Activated CD4-positive, alpha-beta T cell treated with anti-CD3 and anti-CD28 coated beads, Interleukin-2, Interleukin-4, amounts not matched to agents 100 ng/mL and 50 ng/mL, durations not matched to agents 16 hours and 8 hours (primary cell): ENCODE measurements at regions not wholly inside any gene's neighbourhood (a gene's known extent, or its start where the extent isn't known, plus 50 kb on each side); places are given as distances from the start of the nearest gene placed in this dataset.
"Not testable (repeated sequence)": the region's sequence is repeated elsewhere in the genome, so short reads cannot be mapped to it uniquely, and the experiment has no call there.

Source experiments
- DNase-seq: peaks from one replicate; pipeline ENCODE4 v3.0.0-alpha.2; 2020; ENCODE audit warnings: low spot score

DNA sequence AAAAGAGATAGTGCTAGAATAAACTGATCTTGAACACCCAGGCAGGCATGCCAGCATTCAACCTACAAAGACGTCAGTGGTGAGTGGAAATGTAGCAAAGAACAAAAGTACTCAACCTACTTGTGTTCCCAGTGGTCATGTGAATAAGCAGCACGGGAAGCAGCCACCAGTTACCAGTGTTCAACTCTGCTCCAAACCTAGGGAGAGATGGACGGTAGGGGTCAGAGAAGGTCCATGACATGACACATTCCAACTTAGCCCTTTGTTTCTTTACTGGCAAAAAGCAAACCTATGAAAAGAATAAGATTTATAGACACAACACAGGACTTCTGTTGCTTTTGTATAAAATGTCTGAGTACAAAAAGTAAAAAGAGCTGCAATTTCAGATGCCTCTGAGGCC, 511.4 kb downstream of the XPNPEP1 start:
- DNase-seq = no peak

- DNase-seq = no peak
Observed at GRCh38 chr10:109405338-109405737, 518.0 kb downstream of the XPNPEP1 start.

GRCh38 chr10:109403551-109403950, 519.8 kb downstream of the XPNPEP1 start:
- DNase-seq = no peak

GRCh38 chr10:109393425-109393824, 529.9 kb downstream of the XPNPEP1 start:
- DNase-seq = no peak

DNA sequence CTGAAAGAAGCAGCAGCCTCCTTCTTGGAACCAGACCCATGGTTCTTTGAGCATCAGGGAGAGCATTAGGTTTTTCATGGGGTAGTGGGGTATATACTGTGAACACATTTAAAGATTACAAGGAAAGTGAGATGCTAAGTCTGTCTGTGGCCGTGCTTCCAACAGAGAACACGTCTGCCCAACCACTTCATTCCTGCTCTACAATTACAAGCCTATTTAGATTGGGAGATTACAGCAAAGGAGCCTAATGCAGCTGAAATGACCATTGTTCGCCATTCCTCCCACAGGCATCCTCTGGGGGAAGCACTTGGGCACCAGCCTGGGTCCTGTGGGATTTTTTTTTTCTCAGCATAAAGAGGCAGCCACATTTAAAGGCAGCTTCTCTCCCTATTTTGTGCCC, 536.4 kb downstream of the XPNPEP1 start:
- no peak for DNase-seq

DNA sequence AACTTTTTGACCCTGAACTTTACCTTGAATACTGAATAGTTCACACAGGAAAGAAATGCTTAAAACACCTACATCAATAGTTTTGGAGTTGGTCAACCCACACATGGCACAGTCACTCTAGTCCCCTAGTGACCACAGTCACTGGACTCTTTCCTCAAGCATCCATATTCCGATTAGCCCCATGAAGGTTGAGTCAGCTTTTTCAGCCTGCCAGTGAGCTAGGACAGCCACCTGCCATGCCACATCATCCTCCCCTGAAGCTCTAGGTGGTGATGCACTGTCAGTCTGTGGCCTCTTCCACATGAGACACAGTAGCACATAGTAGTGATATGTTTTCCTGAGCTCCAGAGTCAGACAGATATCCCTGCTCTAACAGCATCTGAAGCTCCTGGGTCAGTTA, 537.2 kb downstream of the XPNPEP1 start:
- no peak for DNase-seq

DNA sequence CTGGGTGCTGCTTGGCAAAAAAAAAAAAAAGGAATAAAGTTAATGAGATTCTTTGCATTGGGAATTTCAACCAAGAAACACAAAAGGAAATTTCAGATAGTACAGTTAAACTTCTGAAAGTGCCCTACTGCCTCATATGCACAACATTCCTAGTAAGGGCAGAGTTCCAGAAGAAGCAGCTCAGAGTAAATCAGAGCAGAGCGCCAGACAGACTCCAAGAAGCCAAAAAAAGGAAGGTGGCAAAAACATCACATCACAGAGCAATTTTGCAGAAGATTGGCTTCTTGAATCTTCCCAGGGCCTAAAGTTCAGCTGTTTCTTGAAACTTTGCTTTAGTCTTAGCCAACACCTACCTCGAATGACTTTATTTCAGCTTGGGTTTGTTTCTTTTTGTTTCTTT, 544.1 kb downstream of the XPNPEP1 start:
- no peak for DNase-seq

DNA sequence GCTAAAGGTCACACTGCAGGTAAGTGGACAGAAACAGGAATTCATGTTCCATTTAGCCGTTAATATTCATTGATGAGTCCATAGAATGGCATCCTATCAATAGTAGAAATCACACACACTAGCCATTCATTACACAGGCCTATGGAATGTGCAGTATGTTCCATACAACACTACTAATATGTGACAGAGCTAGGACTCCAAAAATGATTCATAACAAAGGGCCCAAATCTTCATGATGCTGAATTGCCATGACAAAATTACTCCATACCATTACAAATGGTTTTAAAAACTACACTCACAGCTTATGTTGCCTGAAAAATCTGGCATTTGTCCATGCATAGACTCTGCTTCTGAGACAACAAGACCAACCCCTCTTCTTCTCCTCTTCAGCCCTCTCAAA, 549.1 kb downstream of the XPNPEP1 start:
- DNase-seq = no peak

DNA sequence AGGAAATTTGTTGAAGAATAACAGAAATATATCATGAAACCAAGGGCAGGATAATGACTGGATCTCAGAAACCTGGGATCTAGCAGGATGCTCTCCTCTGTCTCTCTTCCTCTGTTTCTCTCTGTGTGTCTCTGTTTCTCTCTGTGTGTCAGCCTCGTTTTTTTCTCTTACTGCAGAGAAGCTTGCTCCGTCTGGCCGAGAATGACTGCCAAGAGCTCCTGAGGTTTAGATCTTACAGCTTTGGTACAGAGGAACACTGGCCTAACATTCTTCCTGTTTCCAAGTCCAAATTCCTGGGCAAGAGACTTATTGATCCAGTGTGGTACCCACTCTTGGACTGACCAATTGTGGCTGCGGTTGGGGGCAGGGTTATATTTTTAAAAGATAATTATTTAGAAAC, 564.0 kb downstream of the XPNPEP1 start:
- DNase-seq = no peak

- DNase-seq = no peak
Observed at GRCh38 chr10:109358325-109358724, 565.0 kb downstream of the XPNPEP1 start.

GRCh38 chr10:109348324-109348723, 575.0 kb downstream of the XPNPEP1 start:
- DNase-seq = no peak

DNA sequence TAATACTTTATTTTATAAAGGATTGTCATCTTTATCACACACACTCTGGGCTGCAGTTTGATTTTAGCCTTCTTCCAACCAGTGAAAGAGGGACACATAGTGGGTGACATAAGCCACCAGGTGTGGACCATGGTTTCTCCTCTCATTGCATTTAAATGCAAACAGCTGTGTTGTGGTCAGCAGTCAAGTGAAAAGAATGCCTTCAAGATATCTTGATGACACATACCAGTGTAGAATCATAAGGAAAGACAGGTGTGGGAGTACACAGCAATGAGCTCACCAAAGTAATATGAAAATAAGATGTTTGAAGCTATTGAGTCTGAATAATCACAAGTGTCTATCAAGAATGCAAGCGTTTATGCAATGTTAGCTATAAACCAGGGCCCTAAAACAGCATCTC, 580.0 kb downstream of the XPNPEP1 start:
- no peak for DNase-seq

GRCh38 chr10:109341986-109342385, 581.3 kb downstream of the XPNPEP1 start:
- DNase-seq = no peak

DNA sequence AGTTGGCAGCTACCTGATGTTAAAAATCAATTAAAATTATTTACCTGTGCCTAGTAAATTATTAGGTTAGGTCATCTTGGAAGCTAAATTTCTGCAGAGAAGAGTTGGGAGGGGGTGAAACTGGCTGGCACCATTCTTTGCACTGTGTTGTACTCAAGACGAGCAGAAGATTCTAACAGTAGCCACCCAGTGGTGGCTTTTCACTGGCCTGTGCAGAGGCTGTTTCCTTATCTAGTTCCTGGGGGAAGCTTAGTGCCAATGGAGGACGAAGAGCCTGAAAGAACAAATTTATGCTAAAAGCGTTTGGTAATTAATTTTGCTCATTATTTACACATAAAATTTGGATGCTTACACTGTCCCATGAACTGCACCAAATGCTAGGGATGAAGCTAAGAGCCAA, 595.3 kb downstream of the XPNPEP1 start:
- DNase-seq = no peak

DNA sequence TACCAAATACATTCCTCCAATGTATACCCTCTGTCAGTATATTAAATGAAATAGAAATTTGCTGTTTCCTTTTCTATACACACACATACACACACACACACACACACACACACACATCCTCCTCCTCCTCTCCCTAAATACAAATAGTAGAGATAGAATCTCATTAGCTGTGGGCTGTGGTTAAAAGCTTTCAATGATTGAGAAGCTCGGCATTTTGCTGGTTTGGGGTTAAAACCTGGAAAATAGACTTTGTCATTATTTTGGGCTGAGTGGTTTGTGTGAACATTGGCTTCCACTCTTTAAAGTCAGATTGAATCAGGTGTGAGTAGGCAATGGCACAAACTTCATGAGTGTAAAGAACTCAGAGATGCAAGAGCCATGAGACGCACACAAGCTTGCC, 596.0 kb downstream of the XPNPEP1 start:
- DNase-seq = no peak

GRCh38 chr10:109324721-109325120, 598.6 kb downstream of the XPNPEP1 start:
- DNase-seq = no peak

GRCh38 chr10:109317746-109318366, 605.5 kb downstream of the XPNPEP1 start:
- DNase-seq = no peak

GRCh38 chr10:109314016-109314415, 609.3 kb downstream of the XPNPEP1 start:
- not testable (repeated sequence) for DNase-seq

- not testable (repeated sequence) for DNase-seq
Observed at GRCh38 chr10:109312555-109312954, 610.8 kb downstream of the XPNPEP1 start.

- DNase-seq = no peak
Observed at GRCh38 chr10:109308971-109309370, 614.3 kb downstream of the XPNPEP1 start.

DNA sequence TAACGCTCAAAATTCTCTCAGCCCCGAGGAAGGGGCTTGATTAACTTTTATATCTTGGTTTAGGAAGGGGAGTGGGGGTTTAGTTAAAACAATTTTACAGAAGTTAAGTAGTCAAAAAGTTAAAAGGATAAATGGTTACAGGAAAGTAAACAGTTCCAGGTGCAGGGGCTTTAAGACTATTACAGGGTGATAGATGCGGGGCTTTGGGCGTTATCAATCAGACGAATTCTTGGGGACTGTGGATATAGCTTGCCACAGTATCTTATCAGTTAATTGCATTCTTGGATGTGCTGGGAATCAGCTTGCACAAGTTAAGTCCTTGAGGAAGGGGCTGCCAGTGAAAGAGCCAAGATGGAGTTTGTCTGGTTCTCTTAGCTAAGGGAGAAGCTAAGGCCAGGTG, 616.2 kb downstream of the XPNPEP1 start:
- DNase-seq = not testable (repeated sequence)

- no peak for DNase-seq
Observed at GRCh38 chr10:109306698-109307097, 616.6 kb downstream of the XPNPEP1 start.

- DNase-seq = no peak
Observed at GRCh38 chr10:109287858-109288257, 635.5 kb downstream of the XPNPEP1 start.

DNA sequence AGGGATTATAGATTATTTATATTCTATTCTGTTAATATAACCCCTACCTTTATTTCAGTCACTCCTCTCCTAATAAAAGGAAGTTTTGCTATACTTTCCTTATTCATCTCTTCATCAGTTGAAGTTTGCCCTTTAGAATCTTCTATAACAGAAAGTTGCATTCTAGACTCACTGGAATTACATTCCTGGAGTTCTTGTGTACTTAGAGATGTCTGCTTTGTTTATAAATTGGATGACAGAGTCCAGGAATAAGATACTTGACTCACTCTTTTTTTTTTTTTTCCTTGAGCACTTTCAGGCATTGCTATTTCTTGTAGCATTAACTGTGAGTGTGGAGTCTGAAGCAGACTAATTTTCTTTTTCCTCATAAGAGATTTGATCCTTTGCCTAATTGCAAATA, 640.8 kb downstream of the XPNPEP1 start:
- no peak for DNase-seq

- no peak for DNase-seq
Observed at GRCh38 chr10:109281347-109281746, 642.0 kb downstream of the XPNPEP1 start.
